WI38 (cell line): ENCODE measurements at regions not wholly inside any gene's neighbourhood (a gene's known extent, or its start where the extent isn't known, plus 50 kb on each side); places are given as distances from the start of the nearest gene placed in this dataset.

Experiments
- H3K4me3 ChIP-seq: 2 replicates; pipeline ENCODE4 v1.5.1; 2011; ENCODE audit warnings: low read depth, mild to moderate bottlenecking, control low read depth, low read length
- TF ChIP-seq, protein P1 (sequence below): IDR thresholded peaks from 2 replicates; pipeline ENCODE4 v1.5.1; 2012; ENCODE audit warnings: low read depth, mild to moderate bottlenecking, control low read depth, low read length

DNA sequence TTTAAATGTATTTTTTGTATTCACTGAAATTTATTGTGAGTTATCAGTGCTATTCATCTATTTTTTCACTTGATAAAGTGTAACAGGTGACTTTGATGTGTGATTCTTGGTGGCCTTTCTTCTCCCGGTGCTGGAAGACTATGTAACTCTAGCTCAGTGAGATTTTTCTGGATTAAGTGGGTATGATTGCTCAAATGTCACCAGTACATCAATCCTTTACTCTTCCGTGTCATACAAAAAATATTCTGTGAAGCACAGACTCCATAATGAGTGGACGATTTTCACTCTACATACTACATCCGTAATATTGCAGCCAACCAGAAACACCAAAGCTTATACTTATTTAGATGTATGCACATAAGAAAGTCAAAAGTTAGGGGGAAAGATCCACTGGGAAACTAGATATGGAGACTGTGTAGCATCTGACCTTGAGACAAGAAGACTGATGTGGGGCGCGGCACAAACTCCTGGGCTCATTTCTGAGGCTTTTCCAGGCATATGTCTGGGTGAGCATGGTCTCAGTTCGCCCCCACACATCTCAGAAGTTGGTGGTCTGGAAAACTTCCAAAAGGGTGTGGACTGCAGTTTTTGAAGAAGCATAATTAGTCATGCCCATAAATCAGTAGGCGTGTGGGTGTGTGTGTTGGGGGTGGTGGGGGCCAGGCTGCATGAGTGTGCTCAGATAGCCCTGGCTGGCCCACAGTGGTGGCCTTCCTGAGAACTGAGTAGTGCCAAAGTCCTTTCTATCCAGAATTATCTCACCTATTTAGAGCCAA lies 53.9 kb upstream of the TENM3 start:
- H3K4me3 ChIP-seq: no peak overlapping the region
- TF ChIP-seq, protein P1, sequence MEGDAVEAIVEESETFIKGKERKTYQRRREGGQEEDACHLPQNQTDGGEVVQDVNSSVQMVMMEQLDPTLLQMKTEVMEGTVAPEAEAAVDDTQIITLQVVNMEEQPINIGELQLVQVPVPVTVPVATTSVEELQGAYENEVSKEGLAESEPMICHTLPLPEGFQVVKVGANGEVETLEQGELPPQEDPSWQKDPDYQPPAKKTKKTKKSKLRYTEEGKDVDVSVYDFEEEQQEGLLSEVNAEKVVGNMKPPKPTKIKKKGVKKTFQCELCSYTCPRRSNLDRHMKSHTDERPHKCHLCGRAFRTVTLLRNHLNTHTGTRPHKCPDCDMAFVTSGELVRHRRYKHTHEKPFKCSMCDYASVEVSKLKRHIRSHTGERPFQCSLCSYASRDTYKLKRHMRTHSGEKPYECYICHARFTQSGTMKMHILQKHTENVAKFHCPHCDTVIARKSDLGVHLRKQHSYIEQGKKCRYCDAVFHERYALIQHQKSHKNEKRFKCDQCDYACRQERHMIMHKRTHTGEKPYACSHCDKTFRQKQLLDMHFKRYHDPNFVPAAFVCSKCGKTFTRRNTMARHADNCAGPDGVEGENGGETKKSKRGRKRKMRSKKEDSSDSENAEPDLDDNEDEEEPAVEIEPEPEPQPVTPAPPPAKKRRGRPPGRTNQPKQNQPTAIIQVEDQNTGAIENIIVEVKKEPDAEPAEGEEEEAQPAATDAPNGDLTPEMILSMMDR: no peak

DNA sequence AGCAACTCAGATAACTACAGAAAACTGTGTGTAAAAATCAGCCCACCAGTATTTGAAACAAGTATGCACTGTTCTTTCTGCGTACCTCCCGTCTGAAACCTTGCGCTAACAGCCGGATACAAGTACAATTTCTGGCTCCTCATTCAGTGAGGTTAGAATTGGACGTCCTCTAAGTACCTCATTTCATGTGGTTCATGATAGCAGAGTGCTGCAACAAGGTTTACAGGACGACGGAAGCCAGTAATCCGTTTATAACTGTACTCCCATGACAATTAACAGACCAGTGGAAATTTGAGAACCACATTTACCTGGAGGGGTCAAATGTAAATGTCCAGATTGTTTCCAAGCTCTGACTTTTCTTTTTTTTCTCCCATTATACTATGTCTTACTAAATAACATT lies 52.9 kb upstream of the TENM3 start:
- TF ChIP-seq, protein P1: no peak
- H3K4me3 ChIP-seq: no peak overlapping the region

DNA sequence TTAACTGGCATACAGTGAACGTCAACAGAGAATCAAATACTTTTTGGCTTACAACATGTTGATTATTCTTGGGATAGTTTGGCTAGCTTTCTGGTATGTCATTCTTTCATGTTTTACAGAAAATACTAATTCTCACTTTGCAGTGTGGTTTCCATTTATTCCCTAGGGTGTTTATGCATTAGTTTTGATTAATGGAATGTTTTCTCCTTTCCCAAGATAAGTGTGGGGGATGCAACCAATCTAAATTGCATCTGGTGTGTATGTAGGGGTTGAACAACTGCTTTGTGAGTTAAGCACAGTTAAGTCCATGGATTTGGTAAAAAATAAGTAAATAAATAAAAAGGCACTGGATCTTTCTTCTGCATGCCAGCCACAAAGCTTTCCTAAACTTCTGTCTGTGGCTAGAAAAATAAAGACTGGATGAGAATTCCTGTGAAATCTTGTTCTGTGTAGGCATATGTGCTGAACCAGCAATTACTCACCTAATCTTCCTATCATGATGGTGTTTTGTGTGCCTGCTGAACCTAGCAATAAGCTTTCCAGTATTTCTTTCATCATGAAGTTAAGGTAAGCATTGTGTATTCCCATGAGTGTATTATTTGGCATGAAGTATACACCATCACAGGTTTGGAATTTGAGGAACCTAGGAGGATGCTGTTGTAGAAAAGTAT lies 50.6 kb upstream of the TENM3 start:
- TF ChIP-seq, protein P1: no peak
- H3K4me3 ChIP-seq: no peak overlapping the region

DNA sequence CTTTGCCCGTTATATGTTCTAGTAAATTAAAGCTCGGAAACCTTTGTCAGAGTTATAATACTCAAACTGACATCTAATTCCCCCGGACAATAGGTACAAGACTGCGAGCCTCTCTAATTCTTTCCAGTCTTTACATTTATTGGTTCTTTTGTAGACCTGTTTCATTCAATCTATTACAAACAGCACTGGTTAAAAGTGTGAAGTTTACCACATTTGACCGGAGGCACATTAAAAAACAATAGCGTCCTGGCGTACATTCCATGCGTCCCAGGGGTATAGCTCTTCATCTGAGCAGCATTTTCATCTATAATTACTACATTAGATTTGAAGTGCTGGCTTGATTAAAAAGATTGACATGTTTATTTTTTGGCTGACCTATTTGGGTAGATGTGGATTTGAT lies 49.9 kb upstream of the TENM3 start:
- TF ChIP-seq, protein P1: no peak
- no peak overlapping the region for H3K4me3 ChIP-seq
